GM23248 (cell line): ENCODE measurements at regions not wholly inside any gene's neighbourhood (a gene's known extent, or its start where the extent isn't known, plus 50 kb on each side); places are given as distances from the start of the nearest gene placed in this dataset.

Source experiments
- EZH2 ChIP-seq: fragments of 200-600 bp; sonication (generic); IDR thresholded peaks from 2 replicates; pipeline ENCODE4 v1.6.1; 2018; ENCODE audit warnings: antibody characterized with exemption, mild to moderate bottlenecking; ENCODE audit not compliant: insufficient read depth, poor library complexity, severe bottlenecking
- EZH2phosphoT487 ChIP-seq: fragments of 200-600 bp; sonication (generic); IDR thresholded peaks from 2 replicates; pipeline ENCODE4 v1.6.1; 2018; ENCODE audit warnings: antibody characterized with exemption, moderate library complexity, mild to moderate bottlenecking, low read depth; ENCODE audit not compliant: insufficient read depth

- no peak for TF ChIP-seq EZH2
- no peak for TF ChIP-seq EZH2phosphoT487
Measured at GRCh38 chr20:19858466-19859371, 100.7 kb downstream of the RIN2 start.
